ENCODE measurements at regions not wholly inside any gene's neighbourhood (a gene's known extent, or its start where the extent isn't known, plus 50 kb on each side); places are given as distances from the start of the nearest gene placed in this dataset.

DNA sequence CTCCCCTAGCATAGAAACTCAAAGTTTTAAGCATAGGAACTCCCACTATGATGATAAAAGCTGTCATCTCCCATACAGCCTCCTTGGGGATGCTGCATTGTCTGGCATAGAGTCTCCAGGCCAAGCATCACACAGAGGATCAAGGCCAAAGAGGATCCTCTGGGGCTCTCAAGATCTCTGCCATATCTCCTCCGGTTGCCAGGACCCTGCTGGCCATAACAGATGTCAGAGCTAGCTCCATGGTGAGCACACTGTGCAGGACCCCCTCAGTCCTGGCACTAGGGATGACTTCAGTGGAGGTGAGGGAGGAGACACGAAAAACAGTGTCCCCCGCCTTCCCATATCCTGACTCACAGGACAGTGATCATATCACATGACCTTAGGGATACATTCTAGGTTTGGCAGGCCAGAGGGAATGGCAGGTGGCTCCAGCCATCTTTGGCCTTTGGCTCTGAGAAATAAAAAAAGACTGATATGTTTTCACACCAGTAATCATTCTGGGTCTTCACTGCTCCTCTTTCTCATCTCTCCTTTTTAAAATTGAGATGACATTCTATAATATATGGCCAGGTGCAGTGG is 235.0 kb downstream of the MYCN start:
- H3K4me3 Mint-ChIP-seq, result no peak overlapping the region
- no peaks in the 10 kb centered on the region for H3K27me3 Mint-ChIP-seq
- H3K4me1 Mint-ChIP-seq (ENCODE audit: low read depth in 2 of 2), result no peaks in the 10 kb centered on the region
- no peak for ATAC-seq (replicated peaks)
- H3K27ac Mint-ChIP-seq, result no peak overlapping the region
- no peak for DNase-seq
- H3K9me3 Mint-ChIP-seq, result no peaks in the 10 kb centered on the region
- peaks cover 4% of the 10 kb centered on the region for H3K36me3 Mint-ChIP-seq (ENCODE audit: insufficient read depth)

DNA sequence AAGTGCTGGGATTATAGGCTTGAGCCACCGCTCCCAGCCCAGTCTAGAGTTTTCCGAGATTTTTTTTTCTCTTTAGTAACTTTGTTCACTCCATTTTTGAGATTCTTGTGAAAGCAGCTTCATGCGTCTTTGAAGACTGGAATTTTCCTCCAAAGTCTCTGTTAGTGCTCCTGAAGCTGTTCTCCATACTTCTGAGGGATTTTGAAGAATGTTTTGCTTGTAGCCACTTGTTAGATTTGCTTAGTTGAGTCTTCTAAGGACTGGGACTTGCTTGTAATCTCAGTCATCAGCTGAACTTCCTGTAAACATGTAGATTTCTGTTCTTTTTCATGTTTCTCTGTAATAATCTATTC is 234.3 kb downstream of the MYCN start:
- H3K27me3 Mint-ChIP-seq, result no peaks in the 10 kb centered on the region
- H3K4me1 Mint-ChIP-seq (ENCODE audit: low read depth in 2 of 2), result no peaks in the 10 kb centered on the region
- no peaks in the 10 kb centered on the region for H3K9me3 Mint-ChIP-seq
- H3K27ac Mint-ChIP-seq, result no peak overlapping the region
- H3K4me3 Mint-ChIP-seq, result no peak overlapping the region
- ATAC-seq (replicated peaks) (no peak), DNase-seq (no peak)
- peaks cover 4% of the 10 kb centered on the region for H3K36me3 Mint-ChIP-seq (ENCODE audit: insufficient read depth)

DNA sequence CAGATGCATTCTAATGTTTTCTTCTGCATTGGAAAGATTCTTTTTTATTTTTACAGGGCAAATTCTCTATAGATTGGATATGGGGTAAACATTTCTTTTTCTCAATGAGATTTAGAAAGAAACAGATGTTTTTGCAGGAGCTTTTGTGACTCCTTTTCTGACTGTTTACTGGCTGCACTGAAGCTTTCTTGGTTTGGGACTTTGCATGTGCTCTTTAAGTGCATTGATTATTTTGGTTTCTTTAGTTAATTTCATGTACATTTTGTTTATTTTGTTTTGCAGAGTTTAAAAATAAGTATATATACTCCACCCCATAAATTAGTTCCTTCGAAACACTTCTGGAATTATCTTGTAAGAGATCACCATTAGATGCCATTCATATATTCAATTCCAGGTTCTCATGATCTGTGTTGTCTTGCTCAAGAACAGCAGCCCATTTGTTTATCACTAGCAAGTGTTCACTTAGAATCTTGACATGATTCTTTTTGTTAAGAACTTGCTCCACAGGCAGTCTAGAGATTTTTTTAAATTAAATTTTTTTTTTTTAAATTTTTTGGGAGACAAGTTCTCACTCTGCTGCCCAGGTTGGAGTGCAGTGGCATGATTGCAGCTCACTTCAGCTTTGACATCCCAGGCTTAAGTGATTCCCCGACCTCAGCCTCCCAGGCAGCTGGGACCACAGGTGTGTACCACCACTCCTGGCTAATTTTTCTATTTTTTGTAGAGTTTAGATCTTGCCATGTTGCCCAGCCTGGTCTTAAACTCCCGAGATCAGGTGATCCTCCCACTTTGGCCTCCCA is 233.7 kb downstream of the MYCN start:
- ATAC-seq (replicated peaks) (no peak), DNase-seq (no peak)
- no peak overlapping the region for H3K27ac Mint-ChIP-seq
- no peaks in the 10 kb centered on the region for H3K9me3 Mint-ChIP-seq
- no peaks in the 10 kb centered on the region for H3K4me1 Mint-ChIP-seq (ENCODE audit: low read depth in 2 of 2)
- H3K4me3 Mint-ChIP-seq, result no peak overlapping the region
- H3K36me3 Mint-ChIP-seq (ENCODE audit: insufficient read depth), result peaks cover 4% of the 10 kb centered on the region
- no peaks in the 10 kb centered on the region for H3K27me3 Mint-ChIP-seq

DNA sequence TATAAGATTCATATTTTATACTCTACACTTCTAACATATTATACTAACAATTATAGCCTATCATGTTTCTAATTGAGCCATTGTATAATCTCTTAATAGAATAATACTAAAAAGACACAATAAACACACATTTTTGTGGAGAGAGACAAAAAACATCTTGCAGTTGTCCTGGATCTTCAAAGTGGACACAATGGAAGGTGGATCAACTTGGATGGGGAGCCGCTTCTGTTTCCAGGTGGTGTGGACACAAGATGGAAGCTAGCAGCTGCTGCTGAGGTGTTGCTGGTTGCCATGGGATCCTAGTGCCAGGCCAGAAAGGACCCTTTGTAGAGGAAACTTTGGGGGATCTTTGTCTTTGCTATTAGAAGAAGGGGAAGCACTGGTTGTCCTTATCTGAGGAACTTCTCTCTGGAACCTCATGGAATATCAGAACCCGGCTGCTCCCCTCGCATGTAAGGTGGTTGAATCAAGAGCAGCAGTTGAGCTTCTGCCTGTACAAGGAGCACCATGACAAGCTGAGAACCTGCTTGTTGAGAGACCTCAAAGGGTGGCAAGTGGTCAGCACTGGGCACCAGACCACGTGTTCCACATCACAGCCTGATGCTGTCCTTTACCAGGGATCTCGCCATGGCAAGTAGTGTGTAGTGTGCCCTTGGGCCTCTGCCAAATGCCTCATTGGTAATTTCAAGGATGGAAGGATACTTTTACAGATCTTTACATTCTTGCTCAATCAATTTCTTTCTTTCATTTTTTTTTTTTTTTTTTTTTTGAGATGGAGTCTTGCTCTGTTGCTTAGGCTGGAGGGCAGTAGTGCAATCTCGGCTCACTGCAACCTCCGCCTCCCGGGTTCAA is 232.2 kb downstream of the MYCN start:
- Mint-ChIP-seq H3K9me3 (peaks cover 3 to 6% of the 10 kb centered on the region in 2 donors), H3K27ac (no peak overlapping the region), H3K4me3 (no peak overlapping the region), H3K36me3 (ENCODE audit: insufficient read depth) (peaks cover 4% of the 10 kb centered on the region), H3K4me1 (ENCODE audit: low read depth in 2 of 2) (no peaks in the 10 kb centered on the region), H3K27me3 (no peaks in the 10 kb centered on the region)
- no peak for DNase-seq
- no peak for ATAC-seq (replicated peaks)

DNA sequence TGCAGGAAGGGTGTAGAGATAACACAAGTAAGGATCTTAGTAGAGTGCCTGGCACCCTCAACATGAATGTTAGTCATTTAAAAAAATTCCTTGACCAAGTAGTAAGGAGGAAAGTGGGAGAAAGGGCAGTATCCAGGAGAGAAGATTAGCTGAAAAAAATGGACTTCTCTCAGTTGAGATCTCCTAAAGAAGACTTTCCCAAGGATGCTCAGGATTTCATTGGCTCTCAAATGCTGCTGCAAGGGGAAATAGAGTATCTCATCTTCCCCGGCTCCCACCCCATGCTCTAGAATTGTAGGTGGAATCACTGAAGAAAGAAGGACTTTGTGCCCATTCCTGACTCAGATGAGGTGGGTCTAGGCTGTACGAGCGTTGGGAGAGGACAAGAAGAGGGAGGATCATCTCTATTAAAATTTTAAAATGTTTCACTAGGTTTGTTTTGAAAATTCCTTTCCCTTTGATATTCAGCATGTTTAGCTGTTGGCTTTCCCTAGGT is 231.1 kb downstream of the MYCN start:
- Mint-ChIP-seq H3K27me3 (no peaks in the 10 kb centered on the region), H3K4me1 (ENCODE audit: low read depth in 2 of 2) (no peaks in the 10 kb centered on the region), H3K9me3 (peaks cover 4 to 10% of the 10 kb centered on the region in 2 donors), H3K4me3 (no peak overlapping the region), H3K36me3 (ENCODE audit: insufficient read depth) (peaks cover 4% of the 10 kb centered on the region), H3K27ac (no peak overlapping the region)
- ATAC-seq (replicated peaks) (no peak), DNase-seq (no peak)

DNA sequence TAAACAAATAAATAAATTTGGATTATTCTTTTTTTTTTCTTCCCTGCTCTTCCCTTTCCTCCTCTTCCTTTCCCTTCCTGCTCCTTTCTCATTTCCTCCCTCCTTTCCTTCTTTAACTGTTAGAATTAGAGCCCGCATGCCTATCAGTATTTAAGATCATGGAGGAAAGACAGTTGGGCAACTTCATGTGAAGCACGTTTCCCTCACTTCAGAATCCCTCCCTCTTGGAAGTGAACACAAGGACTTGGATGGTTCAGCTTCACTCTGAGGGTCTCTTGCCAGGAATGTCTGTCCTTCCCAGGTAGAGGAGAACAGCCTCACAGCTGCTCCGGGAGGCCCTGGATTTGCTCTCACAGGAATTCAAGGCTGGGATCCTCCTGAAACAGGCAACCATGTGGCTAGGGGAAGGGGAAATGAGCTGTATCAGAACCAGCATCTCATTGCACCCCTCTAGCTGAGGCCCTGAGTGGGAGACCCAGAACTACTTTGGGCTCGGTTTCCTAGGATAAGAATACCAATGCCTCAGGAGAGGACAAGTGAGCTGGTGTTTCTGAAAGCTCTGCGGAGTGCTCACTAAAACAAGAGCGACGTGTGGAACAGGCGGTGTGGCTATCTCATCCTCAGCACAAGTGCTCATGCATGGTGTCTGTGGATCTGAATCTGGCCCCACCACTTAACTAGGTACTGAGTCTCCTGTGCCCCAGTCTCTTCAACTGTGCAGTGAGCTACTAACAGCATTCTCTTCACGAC is 230.5 kb downstream of the MYCN start:
- peaks cover 4 to 10% of the 10 kb centered on the region in 2 donors for H3K9me3 Mint-ChIP-seq
- ATAC-seq (replicated peaks) (no peak), DNase-seq (no peak)
- H3K27me3 Mint-ChIP-seq, result no peaks in the 10 kb centered on the region
- H3K4me3 Mint-ChIP-seq, result no peak overlapping the region
- H3K4me1 Mint-ChIP-seq (ENCODE audit: low read depth in 2 of 2), result no peaks in the 10 kb centered on the region
- peaks cover 4% of the 10 kb centered on the region for H3K36me3 Mint-ChIP-seq (ENCODE audit: insufficient read depth)
- no peak overlapping the region for H3K27ac Mint-ChIP-seq

DNA sequence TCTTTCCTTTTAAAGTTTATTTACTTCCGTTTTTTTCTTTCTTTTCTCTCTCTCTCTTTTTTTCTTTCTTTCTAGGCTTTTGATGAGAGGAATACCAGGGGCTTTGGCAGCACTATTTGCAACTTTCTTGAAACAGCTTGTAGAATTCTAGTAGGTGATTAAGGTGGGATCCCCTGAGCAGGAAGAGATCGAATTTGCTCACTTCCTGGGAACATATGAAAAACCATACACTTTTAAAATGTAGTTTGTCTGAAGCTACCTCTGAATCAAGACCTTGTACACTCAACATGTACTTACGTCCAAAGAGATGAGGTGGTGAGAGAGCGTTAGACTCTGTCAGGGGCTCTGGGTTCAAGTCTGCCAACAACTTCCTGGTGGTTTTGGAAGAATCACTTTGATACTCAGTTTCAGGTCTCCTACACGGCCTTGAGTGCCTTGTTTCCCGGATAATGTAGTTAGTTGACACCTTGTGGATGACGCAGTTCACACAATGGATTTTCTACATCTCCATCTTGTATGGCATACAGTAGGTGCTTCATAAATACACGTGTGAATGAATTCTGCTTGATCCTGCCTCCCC is 229.1 kb downstream of the MYCN start:
- H3K27me3 Mint-ChIP-seq, result no peaks in the 10 kb centered on the region
- H3K36me3 Mint-ChIP-seq (ENCODE audit: insufficient read depth), result peaks cover 4% of the 10 kb centered on the region
- no peak for DNase-seq
- no peak overlapping the region for H3K4me3 Mint-ChIP-seq
- no peaks in the 10 kb centered on the region for H3K4me1 Mint-ChIP-seq (ENCODE audit: low read depth in 2 of 2)
- H3K9me3 Mint-ChIP-seq, result peaks cover 4 to 10% of the 10 kb centered on the region in 2 donors
- ATAC-seq (replicated peaks), result no peak
- H3K27ac Mint-ChIP-seq, result no peak overlapping the region

DNA sequence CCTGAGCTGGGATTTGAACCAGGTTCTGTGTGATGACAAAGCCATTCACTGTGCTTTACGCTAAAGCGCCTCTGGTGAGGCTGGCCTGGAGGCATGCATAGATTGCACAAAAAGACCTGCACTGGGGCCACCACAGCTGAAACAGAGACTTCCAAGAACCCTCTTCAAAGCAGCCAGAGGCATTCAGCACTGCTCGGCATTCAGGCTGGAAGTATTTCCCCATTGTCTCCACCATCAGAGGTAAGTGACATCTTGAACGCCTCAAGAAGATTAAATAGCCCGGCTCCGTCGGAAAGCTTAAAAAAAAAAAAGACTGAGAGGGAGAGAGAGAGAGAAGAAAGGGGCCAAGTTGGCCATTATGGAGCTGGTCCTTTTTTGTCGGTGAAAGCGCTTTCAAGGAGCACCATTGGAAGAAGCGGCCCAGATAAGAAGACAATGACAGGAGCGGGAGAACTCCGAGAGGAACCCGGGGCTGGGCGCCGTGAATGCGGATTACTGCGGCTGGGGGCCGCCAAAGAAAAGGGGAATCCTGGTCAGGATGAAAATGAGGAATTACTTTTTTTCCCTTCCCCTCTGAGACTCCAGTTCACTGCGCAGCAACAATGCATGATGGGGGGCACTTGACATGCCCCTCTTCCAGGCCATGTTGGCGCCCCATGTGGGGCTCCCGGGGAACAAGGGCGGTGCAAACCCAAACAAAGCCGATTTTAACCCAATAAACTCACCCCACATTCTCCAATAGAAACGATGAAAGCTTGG is 228.3 kb downstream of the MYCN start:
- Mint-ChIP-seq H3K27me3 (no peaks in the 10 kb centered on the region), H3K4me3 (no peak overlapping the region), H3K9me3 (peaks cover 4 to 10% of the 10 kb centered on the region in 2 donors), H3K27ac (no peak overlapping the region), H3K36me3 (ENCODE audit: insufficient read depth) (peaks cover 4% of the 10 kb centered on the region), H3K4me1 (ENCODE audit: low read depth in 2 of 2) (no peaks in the 10 kb centered on the region)
- ATAC-seq (replicated peaks) (no peak), DNase-seq (no peak)

DNA sequence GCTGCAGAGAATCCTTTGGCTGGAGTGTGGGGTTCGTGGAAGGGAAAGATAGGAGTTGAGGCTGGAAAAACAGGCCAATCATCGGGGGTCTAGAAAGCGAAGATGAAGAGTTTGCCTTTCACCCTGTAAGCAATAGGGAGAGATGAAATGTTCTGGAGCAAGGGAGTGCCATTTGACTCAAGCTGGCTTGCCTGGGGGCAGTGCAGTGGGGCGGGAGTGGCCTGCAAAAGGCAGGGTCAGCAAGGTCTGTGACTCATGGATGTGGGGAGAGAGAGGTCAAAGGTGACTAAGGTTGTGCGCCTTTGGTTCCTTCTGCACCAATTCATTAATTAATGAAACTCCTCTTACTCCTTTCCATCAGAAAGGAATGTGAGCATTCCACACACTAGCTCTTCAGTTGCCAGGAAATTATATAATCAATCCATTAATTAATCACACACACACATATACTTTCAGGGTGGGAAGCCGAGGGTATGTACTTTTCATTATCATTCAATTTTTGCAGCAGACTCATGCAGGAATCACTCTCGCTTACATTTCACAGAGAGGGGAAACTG is 227.6 kb downstream of the MYCN start:
- Mint-ChIP-seq H3K27ac (no peak overlapping the region), H3K4me1 (ENCODE audit: low read depth in 2 of 2) (no peaks in the 10 kb centered on the region)
- DNase-seq, result no peak

DNA sequence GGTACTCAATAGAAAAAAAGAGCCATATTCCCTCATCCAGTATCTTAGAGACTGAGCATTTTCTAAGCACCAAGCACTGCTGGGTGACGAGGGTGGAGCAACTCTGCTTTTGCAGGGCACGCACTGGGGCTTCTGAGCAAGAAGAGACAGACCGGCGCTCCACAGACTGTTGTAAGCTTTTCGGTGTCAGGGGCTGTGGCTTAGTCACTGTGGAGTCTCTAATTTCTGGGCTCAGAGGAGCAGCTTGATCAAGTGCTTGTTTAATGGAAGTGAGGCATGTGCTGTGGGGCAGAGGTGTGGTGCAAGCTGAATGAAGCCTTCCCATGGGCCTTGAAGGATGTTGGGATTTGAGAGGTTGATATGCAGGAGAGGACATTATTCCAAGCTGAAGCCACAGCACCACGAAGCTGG is 227.1 kb downstream of the MYCN start:
- H3K4me3 Mint-ChIP-seq, result no peak overlapping the region
- no peak for DNase-seq
- ATAC-seq (replicated peaks), result no peak
- no peaks in the 10 kb centered on the region for H3K27me3 Mint-ChIP-seq
- no peak overlapping the region for H3K27ac Mint-ChIP-seq
- no peaks in the 10 kb centered on the region for H3K36me3 Mint-ChIP-seq (ENCODE audit: insufficient read depth)
- H3K4me1 Mint-ChIP-seq (ENCODE audit: low read depth in 2 of 2), result no peaks in the 10 kb centered on the region
- H3K9me3 Mint-ChIP-seq, result peaks cover 4 to 10% of the 10 kb centered on the region in 2 donors

More for the DNA sequence above, 227.6 kb downstream of the MYCN start:
- ATAC-seq (replicated peaks), result no peak
- peaks cover 2% of the 10 kb centered on the region for H3K36me3 Mint-ChIP-seq (ENCODE audit: insufficient read depth)
- peaks cover 4 to 10% of the 10 kb centered on the region in 2 donors for H3K9me3 Mint-ChIP-seq
- no peak overlapping the region for H3K4me3 Mint-ChIP-seq
- no peaks in the 10 kb centered on the region for H3K27me3 Mint-ChIP-seq

DNA sequence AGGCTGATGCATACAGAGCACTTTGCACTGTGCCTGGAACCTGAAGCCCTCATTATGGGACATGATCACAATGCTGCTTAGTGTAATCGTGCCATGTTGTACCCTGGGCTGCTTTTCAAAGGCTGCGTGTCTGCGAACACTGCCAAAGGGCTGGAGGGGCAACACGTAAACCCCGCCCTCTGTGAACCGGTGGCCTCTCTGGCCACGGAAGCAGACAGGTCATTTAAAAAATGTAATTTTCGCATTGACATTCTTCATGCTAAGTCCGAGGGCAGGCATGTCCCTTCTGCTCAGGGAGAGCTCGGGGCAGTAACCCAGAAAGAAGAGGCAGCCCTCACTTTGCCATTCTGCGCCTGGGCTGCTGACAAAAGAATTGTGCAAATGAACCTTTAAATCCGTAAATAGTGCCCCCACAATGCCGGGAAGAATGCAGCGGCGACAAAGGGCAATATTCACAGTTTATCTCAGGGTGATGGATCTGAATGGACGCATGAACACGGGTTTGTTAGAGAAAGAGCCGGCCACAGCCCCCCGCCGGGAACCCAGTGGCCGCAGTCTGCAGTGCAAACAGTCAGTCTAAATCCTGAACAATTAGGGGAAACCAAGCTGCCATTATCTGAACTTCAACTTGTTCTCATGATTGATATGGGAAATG is 226.1 kb downstream of the MYCN start:
- H3K9me3 Mint-ChIP-seq, result peaks cover 4 to 10% of the 10 kb centered on the region in 2 donors
- no peaks in the 10 kb centered on the region for H3K4me1 Mint-ChIP-seq (ENCODE audit: low read depth in 2 of 2)
- DNase-seq (no peak), ATAC-seq (replicated peaks) (no peak)
- H3K27me3 Mint-ChIP-seq, result no peaks in the 10 kb centered on the region
- no peaks in the 10 kb centered on the region for H3K36me3 Mint-ChIP-seq (ENCODE audit: insufficient read depth)
- no peak overlapping the region for H3K27ac Mint-ChIP-seq
- no peak overlapping the region for H3K4me3 Mint-ChIP-seq

All from effector memory CD8-positive, alpha-beta T cell (primary cell).